CD4-positive, alpha-beta T cell treated with Interleukin-6 at 100 ng/mL for 8 hours (primary cell): ENCODE measurements at regions not wholly inside any gene's neighbourhood (a gene's known extent, or its start where the extent isn't known, plus 50 kb on each side); places are given as distances from the start of the nearest gene placed in this dataset.
"Not testable (repeated sequence)": the region's sequence is repeated elsewhere in the genome, so short reads cannot be mapped to it uniquely, and the experiment has no call there.

Experiments
- DNase-seq: peaks from one replicate; pipeline ENCODE4 v3.0.0-alpha.2; 2020; ENCODE audit warnings: mixed read lengths, low spot score

DNA sequence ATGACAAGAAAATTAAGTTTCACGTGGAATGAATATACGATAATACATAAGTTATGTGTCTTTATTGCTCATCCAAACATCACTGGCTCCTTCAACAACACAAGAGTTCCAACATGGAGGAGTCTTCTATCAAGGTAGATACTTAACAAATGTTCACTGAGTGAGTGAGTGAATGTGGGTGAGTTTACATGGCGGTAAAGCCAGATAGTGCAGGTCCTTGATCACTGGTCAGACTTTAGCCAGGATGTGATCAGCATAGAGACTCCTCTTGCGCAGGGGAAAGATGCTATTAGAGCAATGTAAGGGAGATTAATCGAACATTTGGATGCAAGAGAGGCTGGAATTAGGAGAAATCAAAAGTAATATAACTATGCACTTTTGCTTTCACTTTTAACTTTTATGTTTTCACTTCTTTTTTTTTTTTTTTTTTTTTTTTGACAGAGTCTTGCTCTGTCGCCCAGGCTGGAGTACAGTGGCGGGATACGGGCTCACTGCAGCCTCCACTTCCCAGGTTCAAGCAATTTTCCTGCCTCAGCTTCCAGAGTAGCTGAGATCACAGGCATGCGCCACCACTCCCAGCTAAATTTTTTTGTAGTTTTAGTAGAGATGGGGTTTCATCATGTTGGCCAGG lies 249.0 kb upstream of the ID2 start:
- no peak for DNase-seq

DNA sequence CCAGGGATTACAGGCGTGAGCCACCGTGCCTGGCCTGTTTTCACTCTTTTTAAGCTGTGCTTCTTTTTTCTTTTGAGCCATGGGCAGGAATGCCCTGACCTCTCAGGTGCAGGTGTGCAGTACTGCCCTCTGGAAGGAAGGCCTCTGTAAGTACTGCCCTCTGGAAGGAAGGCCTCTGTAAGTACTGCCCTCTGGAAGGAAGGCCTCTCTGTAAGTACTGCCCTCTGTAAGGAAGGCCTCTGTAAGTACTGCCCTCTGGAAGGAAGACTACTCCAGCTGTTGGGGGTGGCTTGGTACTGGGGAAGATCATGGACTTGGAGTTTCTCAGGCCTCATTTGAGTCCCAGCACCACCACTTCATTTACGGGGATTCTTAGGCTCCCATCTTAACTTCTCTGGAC lies 248.5 kb upstream of the ID2 start:
- no peak for DNase-seq

DNA sequence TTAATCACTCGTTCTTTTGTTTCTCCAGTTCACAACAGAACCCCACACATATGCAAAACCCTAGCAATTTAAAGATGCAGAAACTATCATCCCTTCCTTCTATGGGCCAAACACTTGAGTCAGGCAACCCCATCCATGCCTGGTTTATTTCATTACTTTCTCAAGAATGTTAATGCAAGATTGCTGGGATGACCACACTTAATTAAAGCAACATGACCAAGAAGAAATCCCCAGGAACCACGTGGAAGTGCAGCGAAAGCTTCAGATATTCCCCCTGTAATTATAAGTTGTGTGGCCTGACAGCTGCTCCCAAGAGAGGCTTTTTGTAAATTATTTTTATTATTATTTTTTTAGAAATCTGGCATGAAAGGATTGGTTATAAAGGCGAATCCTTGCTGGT lies 246.2 kb upstream of the ID2 start:
- no peak for DNase-seq

DNA sequence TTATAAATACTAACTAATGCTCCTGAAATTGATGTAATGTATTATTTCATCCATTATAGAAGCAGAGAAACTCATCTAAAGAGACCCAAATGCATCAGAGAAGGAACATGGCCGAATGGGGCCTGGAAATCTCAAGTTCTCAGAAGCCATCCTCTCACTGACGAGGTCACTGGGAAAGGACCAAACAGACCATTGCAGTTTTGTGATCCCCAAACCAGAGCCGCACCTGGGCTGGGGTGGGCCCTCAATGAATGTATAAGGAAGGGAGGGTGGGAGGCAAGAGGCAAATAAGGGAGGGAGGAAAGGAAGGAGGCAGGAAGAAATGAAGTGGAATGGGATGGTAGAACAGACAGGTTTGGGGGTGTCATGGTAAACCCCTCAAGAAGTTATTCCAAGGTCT lies 245.3 kb upstream of the ID2 start:
- DNase-seq = no peak

DNA sequence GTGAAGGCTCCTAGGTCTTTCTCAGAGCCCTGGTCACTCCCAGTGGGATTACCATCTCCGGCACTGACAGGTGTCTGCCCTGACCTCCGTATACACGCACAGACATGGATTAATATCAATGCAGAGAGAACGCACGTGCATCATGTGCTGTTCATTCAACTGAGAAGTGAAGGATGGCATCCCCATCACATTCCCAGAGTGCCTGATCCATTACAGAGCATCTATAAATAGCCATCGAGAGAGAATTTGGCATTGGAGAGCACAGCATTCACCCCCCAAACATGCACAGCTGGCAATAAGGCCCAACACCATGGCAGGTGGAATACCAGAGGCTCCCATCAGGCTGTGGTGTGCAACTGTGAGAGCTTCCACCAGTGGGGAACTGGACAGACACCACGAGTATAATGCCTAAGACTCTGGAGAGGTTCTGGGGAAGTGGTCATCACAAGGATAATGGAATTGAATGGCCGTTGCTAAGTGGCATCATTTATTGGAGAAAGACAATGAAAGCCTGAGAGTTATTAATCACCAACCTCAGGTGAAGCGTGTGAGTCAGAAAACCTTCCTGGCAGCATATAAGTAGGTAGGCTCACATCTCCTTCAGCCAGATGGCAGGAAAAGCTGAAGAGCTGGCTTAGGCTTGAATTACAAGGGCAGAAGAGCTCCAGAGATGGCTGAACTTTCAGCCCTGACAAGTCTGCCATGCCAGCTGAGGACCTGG lies 244.5 kb upstream of the ID2 start:
- no peak for DNase-seq

DNA sequence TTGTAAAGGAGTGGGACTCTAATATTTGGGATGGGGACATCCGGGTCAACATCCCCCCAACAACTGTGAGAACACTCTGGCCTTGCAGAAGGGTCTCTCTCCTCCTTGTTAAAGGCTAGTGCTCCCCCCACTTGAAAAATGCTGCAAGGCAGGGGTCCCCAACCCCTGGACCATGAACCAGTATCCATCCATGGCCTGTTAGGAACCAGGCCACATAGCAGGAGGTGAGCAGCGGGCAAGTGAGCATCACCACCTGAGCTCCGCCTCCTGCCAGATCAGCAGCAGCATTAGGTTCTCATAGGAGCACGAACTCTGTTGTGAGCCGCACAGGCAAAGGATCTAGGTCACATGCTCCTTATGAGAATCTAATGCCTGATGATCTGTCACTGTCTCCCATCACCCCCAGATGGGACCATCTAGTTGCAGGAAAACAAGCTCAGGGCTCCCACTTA lies 243.9 kb upstream of the ID2 start:
- no peak for DNase-seq

DNA sequence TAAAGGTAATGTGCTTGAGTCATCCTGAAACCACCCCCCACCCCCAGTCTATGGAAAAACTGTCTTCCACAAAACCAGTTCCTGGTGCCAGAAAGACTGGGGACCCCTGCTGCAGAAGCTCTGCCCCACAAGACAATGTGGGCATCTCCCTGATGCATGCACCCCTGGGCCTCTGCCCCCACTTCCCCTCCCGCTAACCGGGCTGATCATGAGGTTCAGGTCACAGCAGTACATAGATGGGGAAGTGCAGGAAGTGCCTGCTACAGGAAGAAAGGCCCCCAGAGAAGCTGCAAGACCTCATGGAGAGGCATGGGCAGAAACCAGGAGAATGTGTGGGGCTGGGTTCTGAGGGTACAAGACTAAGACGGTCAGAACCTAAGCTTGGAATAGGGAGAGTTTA lies 243.4 kb upstream of the ID2 start:
- DNase-seq = no peak

DNA sequence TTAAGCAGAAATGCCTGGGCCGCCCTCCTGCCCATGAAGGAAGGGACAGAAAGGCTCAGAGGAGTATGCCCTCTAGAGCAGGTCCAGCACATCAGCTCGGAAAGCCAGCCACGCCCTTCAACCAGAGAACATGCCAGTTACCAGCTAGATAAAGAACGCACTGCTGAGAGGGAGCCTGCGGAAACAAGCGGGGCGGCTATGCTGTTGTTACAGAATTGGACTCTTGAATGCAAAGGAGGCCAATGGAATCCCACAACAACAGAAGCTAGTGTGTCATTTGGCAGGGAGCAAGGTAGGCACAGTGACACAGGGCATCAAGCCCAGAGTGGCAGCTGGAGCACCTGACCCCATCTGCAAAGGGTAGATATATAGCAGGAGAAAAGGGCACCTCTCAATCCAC lies 242.9 kb upstream of the ID2 start:
- DNase-seq = no peak

DNA sequence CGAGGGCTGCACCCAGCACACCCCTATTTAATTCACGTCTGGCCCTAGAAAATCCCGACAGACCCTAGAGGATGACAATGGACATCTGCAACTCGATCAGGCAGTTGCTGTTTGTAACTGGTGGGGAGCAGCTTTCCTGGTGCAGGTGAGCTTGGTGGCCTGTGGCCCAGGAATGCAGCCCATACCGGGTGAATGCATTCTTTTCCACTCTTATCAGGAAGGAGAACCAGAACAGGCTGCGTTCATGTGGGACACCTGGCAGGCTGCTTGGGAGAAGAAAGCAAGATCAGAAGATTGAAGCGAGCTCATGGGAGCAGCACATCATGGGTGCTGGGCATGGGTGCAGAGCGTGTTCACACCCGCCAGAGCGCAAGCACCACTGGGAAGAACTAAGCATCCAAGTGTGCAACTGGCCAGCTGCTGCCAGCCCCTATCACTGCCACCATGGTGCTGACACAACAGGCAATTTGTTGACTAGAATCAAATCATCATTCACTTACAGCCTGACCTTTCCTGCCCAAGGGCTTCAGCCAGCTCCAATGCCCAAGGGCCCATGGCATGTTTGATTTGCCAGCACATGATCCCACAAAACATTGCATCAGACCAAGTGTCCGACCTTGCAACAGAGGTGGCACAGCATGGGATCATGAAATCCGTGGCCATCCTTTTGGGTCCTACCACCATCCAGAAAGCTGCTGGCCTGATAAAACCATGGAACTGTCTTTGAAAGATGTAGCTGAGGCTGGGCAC lies 241.7 kb upstream of the ID2 start:
- no peak for DNase-seq

DNA sequence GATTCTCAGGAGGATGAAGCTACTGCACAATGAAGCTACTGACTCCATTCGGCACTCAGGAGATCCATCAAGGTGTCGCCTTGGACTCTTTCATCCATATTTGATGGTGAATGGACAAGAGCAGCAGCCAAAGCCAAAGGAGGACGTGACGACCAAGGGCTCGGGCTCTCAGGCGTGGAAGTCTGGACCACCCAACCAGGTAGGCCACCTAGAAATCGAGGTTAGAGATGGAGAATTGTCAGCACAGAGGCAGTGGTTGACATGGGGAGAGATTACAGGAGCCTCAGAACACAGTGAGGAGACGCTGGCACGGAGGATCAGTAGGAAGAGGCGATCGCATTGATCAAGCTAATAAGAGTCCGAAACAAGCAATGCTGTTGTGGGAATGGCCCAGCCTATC lies 240.5 kb upstream of the ID2 start:
- DNase-seq = no peak

DNA sequence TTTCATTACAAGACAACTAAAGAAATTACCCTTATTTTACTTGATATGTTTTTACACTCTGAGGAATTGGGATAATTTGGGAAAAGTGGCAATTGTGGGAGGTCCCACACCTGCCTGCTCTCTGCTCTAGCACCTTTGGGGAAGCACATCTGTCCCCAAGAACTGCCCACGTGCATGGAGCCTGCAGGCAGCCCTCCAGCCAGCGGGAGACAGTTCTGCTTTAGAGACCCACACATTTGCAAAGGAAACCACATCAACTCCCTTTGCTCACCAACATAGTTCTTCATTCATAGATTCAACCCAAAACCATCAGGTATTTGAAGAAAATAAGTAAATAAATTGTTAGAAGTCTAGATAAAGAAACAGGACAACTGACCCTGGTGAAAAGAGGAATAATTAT lies 239.9 kb upstream of the ID2 start:
- no peak for DNase-seq

DNA sequence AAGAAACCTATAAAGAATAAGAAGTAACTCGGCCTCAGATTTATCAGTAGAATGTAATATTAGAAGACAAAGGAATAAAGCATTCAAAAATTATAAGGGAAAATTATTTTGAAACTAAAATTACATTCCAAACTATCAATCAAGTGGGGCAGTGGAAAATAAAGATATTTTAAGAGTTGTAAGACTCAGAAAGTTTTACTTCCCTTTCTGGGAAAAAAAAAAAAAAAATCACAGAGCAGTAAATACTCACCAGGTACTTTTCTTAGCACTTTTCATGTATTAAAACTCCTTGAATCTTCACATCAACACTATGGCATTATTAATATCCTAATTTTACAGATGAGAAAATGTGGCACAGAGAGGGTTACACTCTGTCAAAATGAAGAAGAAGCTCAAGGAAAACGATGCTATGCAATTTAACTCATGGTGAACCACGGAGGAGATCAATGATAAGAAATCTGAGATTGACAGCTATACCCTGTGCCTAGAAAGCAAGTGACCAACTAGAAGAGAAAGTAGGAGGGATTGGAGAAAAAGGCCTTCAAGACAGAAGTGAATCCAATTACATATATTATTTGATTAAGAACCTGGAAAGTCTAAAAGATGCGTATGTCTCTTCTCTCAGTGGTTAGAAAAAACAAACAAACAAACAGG lies 238.9 kb upstream of the ID2 start:
- no peak for DNase-seq

DNA sequence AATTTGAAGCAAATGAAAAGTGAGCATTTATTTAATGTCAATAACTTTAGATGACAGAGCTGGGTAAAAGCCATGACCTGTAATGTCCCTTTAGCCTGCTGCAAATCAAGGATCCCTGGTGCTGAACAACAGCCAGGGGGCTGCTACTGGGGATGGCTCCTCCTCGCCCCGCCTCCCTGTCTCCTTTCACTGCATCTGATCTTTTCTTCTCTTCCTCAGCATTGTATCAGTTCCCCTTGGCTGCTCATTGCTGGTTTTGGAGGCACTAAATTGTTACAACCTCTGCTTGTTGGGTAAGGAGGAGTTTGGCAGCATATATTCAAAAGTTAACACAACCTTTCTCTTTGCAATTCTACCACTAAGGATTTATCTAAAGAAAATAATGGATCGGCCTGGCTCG lies 236.3 kb upstream of the ID2 start:
- DNase-seq = no peak

DNA sequence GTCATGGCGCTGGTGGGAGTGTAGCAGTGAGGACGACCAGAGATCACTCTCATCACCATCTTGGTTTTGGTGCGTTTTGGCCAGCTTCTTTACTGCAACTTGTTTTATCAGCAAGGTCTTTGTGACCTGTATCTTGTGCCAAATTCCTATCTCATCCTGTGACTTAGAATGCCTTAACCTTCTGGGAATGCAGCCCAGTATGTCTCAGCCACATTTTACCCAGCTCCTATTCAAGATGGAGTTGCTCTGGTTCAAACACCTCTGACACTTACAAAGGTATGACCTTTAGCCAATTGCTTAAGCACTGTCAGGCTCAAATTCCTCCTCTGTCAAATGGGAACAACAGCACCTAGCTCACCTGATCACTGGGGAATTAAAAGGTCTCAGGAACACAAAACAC lies 235.1 kb upstream of the ID2 start:
- DNase-seq = not testable (repeated sequence)

DNA sequence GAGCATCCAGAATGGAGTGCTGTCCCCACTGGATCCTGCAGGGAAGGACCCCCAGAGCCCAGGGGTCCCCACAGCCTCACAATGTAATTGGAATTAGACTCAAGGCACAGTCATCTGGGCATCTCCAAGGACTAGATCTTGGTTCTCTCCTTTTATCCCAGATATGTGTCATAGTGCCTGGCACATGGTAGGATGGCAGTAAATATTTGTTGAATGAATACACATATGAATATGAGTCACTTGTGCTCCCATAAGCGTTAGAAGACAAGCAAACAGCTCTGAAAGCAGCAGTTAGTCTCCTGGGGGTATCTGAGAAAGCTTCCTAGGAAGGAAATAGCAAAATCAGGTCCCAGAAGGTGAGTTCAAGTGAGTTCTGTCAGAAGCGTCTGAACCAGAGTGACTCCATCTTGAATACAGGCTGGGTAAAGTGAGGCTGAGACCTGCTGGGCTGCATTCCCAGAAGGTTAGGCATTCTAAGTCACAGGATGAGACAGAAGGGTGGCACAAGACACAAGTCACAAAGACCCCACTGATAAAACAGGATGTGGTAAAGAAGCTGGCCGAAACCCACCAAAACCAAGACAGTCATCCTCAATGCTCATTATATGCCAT lies 234.1 kb upstream of the ID2 start:
- no peak for DNase-seq

DNA sequence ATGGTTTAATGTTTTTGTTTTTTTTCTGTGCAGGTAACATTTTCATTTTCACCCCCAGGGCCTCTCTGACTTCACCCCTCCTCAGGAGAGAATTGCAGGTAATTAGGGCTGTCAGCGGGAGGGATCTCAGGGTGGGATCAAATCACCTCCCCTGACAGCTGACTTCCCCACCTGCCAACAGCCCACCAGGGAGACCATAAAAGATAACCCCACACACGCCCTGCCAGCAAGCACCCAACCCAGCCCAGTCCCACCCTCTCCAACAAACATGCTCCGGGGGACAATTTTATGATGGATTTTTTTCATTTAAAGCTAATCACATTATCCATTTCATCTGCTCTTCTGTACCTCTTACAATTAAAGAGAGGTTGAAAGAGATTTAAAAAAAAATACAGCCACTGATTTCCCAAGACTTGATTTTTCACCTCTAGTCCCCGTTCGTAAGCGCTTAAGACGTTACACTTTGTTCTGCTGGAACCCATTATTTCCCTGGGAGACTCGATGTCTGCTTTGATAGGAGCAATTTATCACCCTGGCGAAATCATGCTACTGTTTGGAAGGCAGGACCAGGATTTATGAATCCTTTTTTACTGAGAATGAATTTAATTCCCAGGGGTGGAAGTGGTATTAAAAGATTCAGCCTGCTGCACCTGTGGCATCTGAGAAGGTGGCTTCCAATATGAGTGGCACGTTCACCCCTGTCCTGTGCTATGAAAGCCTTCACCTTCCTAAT lies 232.9 kb upstream of the ID2 start:
- DNase-seq = no peak

DNA sequence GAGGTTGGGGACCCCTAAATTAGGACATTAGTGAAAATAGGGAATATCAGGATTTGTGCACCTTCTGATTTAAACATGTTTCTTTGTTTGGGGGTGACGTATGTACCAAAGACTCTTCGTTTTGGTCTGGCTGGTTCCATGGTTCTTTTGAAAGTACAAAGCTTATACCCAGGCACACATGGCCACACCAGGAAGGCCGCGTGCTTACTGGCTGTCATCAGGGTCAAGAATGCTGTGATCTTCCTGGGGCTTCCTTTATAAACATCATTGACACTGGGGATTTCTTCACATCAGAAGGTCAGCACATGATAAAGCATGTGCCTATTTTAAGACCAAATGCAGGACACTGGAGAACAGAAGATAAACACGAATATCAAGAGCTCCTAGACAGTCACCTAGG lies 230.6 kb upstream of the ID2 start:
- no peak for DNase-seq

DNA sequence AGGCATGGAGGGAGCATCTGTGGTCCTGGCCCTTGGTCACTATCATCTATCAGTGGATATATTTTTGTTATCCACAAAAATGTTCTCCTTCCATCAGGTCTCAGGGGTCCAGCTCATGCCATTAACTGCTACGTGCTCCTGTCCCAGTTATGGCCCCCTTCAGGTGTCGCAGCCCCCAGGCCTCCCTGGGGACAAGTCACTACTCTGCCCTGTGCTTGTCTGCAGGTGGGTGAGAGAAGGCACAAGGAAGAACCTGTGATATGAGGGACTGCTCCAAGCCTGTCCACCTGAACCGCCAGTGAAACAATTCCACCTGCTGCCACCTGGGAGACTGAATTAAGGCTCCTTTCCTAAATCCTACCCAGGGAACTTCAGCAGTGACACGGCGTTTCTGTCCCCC lies 229.6 kb upstream of the ID2 start:
- DNase-seq = no peak

DNA sequence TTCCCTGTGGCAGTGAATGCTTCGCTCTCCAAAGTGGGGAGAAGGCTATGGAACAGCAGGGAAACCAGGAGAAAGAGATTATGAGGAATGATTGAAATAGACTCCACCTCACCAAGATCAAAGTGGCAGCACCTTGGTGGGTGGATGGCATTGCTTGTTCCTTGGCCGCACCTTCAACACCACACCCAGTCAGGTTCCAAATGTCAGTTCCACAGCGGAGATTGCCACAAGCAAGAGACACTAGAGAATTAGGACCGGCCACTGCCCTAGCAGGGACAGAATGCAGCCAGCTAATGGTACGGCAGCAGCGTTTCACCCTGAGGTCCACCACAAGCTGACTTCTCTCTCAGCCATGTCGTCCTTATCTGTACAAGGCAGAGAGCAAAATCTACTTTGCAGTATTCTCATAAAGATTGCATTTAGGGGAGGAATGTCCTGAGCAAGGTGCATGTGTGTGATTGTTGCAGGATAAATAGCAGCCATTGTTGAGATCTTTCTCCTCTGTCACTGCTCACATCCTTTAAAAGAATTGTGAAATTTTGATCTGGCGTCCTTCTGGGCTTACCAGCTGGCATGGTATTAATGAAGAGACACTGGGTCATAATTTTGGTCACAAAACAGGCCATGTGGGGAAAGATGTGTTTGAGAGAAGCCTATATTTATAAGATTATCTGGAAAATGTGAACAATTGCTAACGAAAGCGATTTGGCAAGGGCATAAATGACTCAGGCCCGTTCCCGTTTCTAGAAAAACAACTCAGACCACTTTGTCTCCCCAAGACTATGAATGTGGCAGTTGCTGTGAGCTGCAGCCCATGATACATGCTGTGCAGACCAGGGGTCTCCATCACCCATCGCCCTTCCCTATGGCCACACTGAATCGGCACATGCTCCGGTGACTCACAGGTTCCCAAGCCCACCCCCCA lies 228.6 kb upstream of the ID2 start:
- no peak for DNase-seq

DNA sequence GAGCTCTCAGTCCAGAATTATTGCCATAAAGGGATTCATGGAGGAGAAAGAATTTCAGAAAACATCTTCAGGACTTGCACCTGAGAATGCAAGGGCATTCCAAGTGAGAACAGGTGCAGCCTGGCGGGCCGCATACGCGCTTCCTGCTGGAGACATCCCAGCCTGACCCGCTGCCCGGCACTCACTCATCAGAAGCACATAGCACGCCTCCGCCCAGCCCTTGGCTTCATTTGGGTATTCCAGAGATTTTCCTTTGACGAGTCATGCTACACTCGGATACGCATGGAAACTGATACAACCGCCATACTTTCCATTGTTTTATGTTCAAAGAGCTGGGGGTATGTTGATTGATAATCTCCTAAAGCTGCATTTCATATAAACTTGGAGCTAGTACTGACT lies 228.0 kb upstream of the ID2 start:
- no peak for DNase-seq

DNA sequence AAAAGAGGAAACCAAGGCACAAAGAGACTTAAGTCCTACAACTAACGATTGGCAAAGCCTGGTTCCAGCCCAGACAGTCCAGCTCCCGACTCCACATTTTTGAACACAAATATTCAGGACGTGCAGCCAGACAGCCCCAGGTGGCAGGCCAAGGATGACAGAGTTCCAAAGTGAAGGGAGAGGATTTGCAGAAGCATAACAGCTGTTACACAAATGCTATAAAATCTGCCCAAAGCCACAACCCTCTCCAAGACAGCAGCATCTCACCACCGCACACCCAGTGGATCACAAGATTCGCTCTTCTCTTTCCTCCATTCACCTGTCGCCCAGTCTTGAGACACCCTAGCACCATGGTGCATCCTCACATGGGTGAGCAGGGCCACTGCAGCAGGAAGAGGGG lies 227.1 kb upstream of the ID2 start:
- DNase-seq = no peak
